ENCODE measurements at regions not wholly inside any gene's neighbourhood (a gene's known extent, or its start where the extent isn't known, plus 50 kb on each side); places are given as distances from the start of the nearest gene placed in this dataset.

DNA sequence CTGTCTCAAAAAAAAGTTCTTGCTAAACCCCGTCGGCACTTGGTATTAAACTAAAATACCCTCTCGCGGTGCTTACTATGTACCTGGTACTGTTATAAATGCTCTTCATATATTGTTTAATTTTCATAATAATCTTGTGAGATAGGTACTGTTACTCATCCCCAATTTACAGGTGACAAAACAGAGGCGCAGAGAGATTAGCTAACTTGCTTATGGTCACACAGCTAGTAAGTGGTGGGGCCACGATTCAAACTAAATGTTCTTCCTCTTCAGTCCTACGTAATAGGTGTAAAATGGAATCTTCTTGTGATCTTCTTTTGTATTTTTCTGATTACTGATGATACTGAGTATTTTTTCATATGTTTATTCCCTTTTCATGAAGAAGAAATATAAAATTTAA is 51.3 kb downstream of the TET3 start:
- H3K4me3 ChIP-seq (ENCODE audit: low read depth, low read length) = no peak overlapping the region
- DNase-seq (ENCODE audit: low read depth) (no peak), FAIRE-seq (no peak)
- TF ChIP-seq, protein P1, sequence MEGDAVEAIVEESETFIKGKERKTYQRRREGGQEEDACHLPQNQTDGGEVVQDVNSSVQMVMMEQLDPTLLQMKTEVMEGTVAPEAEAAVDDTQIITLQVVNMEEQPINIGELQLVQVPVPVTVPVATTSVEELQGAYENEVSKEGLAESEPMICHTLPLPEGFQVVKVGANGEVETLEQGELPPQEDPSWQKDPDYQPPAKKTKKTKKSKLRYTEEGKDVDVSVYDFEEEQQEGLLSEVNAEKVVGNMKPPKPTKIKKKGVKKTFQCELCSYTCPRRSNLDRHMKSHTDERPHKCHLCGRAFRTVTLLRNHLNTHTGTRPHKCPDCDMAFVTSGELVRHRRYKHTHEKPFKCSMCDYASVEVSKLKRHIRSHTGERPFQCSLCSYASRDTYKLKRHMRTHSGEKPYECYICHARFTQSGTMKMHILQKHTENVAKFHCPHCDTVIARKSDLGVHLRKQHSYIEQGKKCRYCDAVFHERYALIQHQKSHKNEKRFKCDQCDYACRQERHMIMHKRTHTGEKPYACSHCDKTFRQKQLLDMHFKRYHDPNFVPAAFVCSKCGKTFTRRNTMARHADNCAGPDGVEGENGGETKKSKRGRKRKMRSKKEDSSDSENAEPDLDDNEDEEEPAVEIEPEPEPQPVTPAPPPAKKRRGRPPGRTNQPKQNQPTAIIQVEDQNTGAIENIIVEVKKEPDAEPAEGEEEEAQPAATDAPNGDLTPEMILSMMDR (IDR thresholded peaks at IDR 0.05; ENCODE audit: insufficient read depth, low read length, severe bottlenecking) = no peak
- no peaks in the 10 kb centered on the region for H3K27me3 ChIP-seq (ENCODE audit: control insufficient read depth, insufficient read depth, low read length)
- H3K36me3 ChIP-seq (ENCODE audit: control insufficient read depth, insufficient read depth, low read length) = no peaks in the 10 kb centered on the region

DNA sequence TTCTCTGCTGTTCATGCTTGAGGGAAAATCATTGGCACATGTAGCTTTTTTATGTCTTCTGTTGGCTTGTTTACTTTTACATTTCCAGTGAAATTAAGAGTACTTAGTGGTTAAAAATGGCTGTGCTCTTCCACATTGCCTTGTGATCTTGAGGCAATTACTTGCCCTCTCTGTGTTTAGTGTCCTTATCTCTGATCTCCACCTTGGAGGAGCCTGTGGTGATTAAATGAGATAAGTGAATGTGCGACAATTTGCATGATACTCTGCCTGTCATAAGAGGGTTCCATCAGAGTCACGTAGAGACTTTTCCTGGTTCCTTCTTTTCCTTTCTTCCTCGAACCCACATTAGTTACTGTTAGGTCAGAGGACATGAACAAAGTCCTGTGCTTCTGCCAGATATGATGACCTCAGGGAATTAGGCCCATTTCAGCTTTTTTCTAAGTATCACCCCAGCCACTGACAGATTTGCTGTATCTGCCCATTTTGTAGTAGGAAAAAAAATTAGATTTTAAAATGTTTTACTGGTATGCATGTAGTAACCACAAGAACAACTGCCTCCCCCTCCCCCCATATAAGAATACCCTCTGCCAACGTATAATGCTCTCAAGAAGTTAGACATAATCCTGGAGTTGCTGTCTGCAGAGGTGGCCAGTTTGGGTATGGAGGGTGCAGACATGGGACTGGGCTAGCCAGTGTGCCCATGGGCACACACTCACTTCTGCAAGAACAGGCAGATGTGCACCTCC is 51.9 kb downstream of the TET3 start:
- DNase-seq (ENCODE audit: low read depth) = no peak
- no peaks in the 10 kb centered on the region for H3K36me3 ChIP-seq (ENCODE audit: control insufficient read depth, insufficient read depth, low read length)
- TF ChIP-seq, protein P1 (IDR thresholded peaks at IDR 0.05; ENCODE audit: insufficient read depth, low read length, severe bottlenecking) = no peak
- H3K4me3 ChIP-seq (ENCODE audit: low read depth, low read length) = no peak overlapping the region
- FAIRE-seq = no peak
- H3K27me3 ChIP-seq (ENCODE audit: control insufficient read depth, insufficient read depth, low read length) = no peaks in the 10 kb centered on the region

DNA sequence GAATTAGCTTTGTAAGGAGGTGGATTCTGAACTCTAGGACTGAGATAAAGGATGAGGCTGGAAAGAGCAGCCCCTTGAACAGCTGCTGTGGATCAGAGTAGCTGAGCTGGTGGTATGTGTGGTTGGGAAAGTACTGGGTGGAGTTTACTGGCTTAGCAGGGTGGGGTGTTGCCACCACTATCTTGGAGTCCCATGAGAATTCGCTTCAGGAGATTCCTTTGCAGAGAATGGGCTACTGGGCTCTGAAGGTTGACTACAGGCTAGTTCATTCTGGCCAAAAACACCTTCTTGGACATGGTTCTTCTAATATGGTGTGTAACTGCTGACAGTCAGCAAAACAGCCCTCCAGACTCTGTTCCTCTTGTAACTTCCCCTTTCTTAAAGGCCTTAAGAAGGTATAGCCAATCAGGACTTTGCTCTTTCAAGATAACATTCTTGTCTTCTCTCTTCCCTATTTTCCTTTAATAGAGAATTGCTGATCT is 52.7 kb downstream of the TET3 start:
- H3K27me3 ChIP-seq (ENCODE audit: control insufficient read depth, insufficient read depth, low read length) = no peaks in the 10 kb centered on the region
- TF ChIP-seq, protein P1 (IDR thresholded peaks at IDR 0.05; ENCODE audit: insufficient read depth, low read length, severe bottlenecking) = no peak
- DNase-seq (ENCODE audit: low read depth) (no peak), FAIRE-seq (no peak)
- no peaks in the 10 kb centered on the region for H3K36me3 ChIP-seq (ENCODE audit: control insufficient read depth, insufficient read depth, low read length)
- H3K4me3 ChIP-seq (ENCODE audit: low read depth, low read length) = no peak overlapping the region

DNA sequence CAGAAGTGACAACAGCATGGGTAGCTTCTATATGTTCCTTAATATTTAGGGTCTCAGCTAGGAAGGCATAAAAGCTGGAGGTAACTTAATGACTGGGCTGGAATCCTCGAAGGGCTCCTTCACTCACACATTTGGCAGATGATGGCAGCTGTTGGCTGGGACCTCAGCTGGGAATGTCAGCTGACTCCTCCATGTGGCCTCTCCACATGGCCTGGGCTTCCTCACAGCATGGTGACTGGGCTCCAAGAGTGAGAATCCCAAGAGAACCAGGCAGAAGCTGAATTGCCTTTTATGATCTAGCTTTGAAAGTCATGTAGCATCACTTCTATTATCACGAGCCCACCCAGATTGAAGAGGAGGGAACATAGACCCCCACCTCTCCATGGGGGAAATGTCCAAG is 54.9 kb downstream of the TET3 start:
- no peaks in the 10 kb centered on the region for H3K27me3 ChIP-seq (ENCODE audit: control insufficient read depth, insufficient read depth, low read length)
- no peak overlapping the region for H3K4me3 ChIP-seq (ENCODE audit: low read depth, low read length)
- no peaks in the 10 kb centered on the region for H3K36me3 ChIP-seq (ENCODE audit: control insufficient read depth, insufficient read depth, low read length)
- DNase-seq (ENCODE audit: low read depth) = no peak
- FAIRE-seq = no peak
- TF ChIP-seq, protein P1 (IDR thresholded peaks at IDR 0.05; ENCODE audit: insufficient read depth, low read length, severe bottlenecking) = no peak

DNA sequence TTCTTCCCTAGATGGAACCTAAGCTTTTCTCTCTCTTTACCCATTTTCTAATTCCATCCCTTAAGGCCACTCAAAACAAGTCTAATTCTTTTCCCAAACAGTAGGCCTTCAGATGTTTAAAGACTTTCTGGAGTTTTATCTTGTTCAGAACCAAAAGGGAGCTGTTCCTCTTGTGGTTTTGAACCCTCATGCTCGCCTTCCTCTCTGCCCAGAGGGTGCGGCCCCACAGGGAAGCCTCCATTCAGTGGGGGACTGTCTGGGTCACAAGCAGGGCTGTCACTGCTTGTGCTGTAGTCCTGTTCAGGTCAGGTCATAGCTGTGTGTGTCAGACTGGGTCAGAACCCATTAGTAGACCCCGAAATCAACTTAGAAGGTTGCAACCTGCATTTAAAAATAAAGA is 56.5 kb downstream of the TET3 start:
- Histone ChIP-seq H3K4me3 (ENCODE audit: low read depth, low read length) (no peak overlapping the region), H3K27me3 (ENCODE audit: control insufficient read depth, insufficient read depth, low read length) (no peaks in the 10 kb centered on the region), H3K36me3 (ENCODE audit: control insufficient read depth, insufficient read depth, low read length) (peaks cover 1% of the 10 kb centered on the region)
- no peak for FAIRE-seq
- TF ChIP-seq, protein P1 (IDR thresholded peaks at IDR 0.05; ENCODE audit: insufficient read depth, low read length, severe bottlenecking) = no peak
- DNase-seq (ENCODE audit: low read depth) = no peak

DNA sequence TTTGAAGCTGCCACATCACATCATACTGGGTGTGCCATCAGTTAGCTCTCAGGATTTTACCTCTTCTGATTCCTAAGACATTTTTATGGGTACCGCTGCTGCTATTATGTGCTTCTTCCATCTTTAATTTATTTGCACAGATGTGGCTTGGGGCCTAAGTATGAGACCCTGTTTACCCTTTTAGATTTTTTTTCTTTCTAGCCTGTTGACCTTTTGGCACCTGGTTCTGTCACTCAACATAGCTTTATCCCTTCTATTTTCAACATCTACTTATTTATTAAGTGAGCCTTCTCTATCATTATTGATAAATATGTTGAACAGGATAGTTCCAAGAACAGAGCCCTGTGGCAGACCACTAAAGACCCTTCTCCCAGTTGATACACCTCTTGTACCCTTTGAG is 57.0 kb downstream of the TET3 start:
- Histone ChIP-seq H3K36me3 (ENCODE audit: control insufficient read depth, insufficient read depth, low read length) (peaks cover 5% of the 10 kb centered on the region), H3K4me3 (ENCODE audit: low read depth, low read length) (no peak overlapping the region), H3K27me3 (ENCODE audit: control insufficient read depth, insufficient read depth, low read length) (no peaks in the 10 kb centered on the region)
- TF ChIP-seq, protein P1 (IDR thresholded peaks at IDR 0.05; ENCODE audit: insufficient read depth, low read length, severe bottlenecking) = no peak
- FAIRE-seq (no peak), DNase-seq (ENCODE audit: low read depth) (no peak)

Data from bronchial epithelial cell (primary cell).